Keratinocyte (primary cell): ENCODE measurements at regions not wholly inside any gene's neighbourhood (a gene's known extent, or its start where the extent isn't known, plus 50 kb on each side); places are given as distances from the start of the nearest gene placed in this dataset.

Source experiments
- DNase-seq: peaks from one replicate; pipeline ENCODE4 v3.0.0-alpha.2; 2011; ENCODE audit warnings: low read depth, missing footprints, low spot score
- FAIRE-seq: peaks from 2 replicates; lab custom pipeline; 2011; peaks lifted over from hg19 to GRCh38; lab: Jason Lieb, UNC
- H2AFZ ChIP-seq: 2 replicates; pipeline ENCODE4 v1.6.0; 2012; ENCODE audit warnings: low read length, control low read depth, inconsistent platforms; ENCODE audit not compliant: control insufficient read depth
- H3K27ac ChIP-seq: 2 replicates; pipeline ENCODE4 v1.5.1; 2011; ENCODE audit warnings: low read length; ENCODE audit not compliant: control insufficient read depth, insufficient read depth
- H3K27me3 ChIP-seq: 3 replicates; pipeline ENCODE4 v1.6.0; 2011; ENCODE audit warnings: low read length; ENCODE audit not compliant: control insufficient read depth, insufficient read depth; ENCODE audit errors: extremely low read depth
- H3K36me3 ChIP-seq, 2 experiments: 2 replicates in 1 of 2; 3 replicates in 1 of 2; pipeline ENCODE4 v1.5.1; 2011; ENCODE audit warnings: low read length in 2 of 2, mild to moderate bottlenecking in 1 of 2; ENCODE audit not compliant: control insufficient read depth in 2 of 2, insufficient read depth in 2 of 2; ENCODE audit errors: extremely low read depth in 1 of 2
- H3K4me1 ChIP-seq: 3 replicates; pipeline ENCODE4 v1.5.1; 2011; ENCODE audit warnings: low read length; ENCODE audit not compliant: control insufficient read depth, insufficient read depth; ENCODE audit errors: extremely low read depth
- H3K4me2 ChIP-seq: 3 replicates; pipeline ENCODE4 v1.6.0; 2011; ENCODE audit warnings: low read depth, low read length; ENCODE audit not compliant: control insufficient read depth, insufficient read depth; ENCODE audit errors: extremely low read depth
- H3K4me3 ChIP-seq, 3 experiments: fragments of 200-600 bp in 1 of 3; sonication (generic) in 1 of 3; 2 replicates in 2 of 3; 3 replicates in 1 of 3; pipeline ENCODE4 v1.5.1; 2011 to 2016; ENCODE audit warnings: low read length in 3 of 3, mild to moderate bottlenecking in 3 of 3, control low read depth in 2 of 3, inconsistent platforms in 1 of 3, low read depth in 1 of 3, mixed read lengths in 1 of 3, mixed run types in 1 of 3, moderate library complexity in 1 of 3; ENCODE audit not compliant: control insufficient read depth in 2 of 3, insufficient read depth in 2 of 3; ENCODE audit errors: extremely low read depth in 1 of 3
- H3K79me2 ChIP-seq: 2 replicates; pipeline ENCODE4 v1.6.0; 2012; ENCODE audit warnings: low read length; ENCODE audit not compliant: control insufficient read depth, insufficient read depth
- H3K9ac ChIP-seq: 3 replicates; pipeline ENCODE4 v1.6.0; 2011; ENCODE audit warnings: low read length; ENCODE audit not compliant: control insufficient read depth, insufficient read depth; ENCODE audit errors: extremely low read depth
- H3K9me1 ChIP-seq: 3 replicates; pipeline ENCODE4 v1.6.0; 2011; ENCODE audit warnings: low read length; ENCODE audit not compliant: control insufficient read depth, insufficient read depth; ENCODE audit errors: extremely low read depth
- H3K9me3 ChIP-seq: 2 replicates; pipeline ENCODE4 v1.5.1; 2012; ENCODE audit warnings: low read depth, low read length; ENCODE audit not compliant: control insufficient read depth
- H4K20me1 ChIP-seq: 3 replicates; pipeline ENCODE4 v1.6.0; 2011; ENCODE audit warnings: low read length; ENCODE audit not compliant: control insufficient read depth, insufficient read depth; ENCODE audit errors: extremely low read depth
- CTCF ChIP-seq, 3 experiments: IDR thresholded peaks in 1 of 3; conservative IDR thresholded peaks in 1 of 3; optimal IDR thresholded peaks in 1 of 3; 2 replicates in 2 of 3; 3 replicates in 1 of 3; pipeline versions ENCODE3 to v1.5.1; 2011; ENCODE audit warnings: low read length in 3 of 3, mild to moderate bottlenecking in 3 of 3, moderate library complexity in 2 of 3, control low read depth in 1 of 3, inconsistent platforms in 1 of 3; ENCODE audit not compliant: insufficient read depth in 2 of 3; ENCODE audit errors: extremely low read depth in 1 of 3
- EZH2 ChIP-seq: IDR thresholded peaks from one replicate; pipeline ENCODE4 v1.6.1; 2012; ENCODE audit warnings: inconsistent platforms, mild to moderate bottlenecking, low read length, moderate library complexity
- dilution Hi-C: fragments of 300-500 bp; cut with MboI; formaldehyde crosslinking; loops from one replicate; pipeline ENCODE4 v1.7.0; 2020; ENCODE audit warnings: low sequenced_read_pairs; ENCODE audit not compliant: extremely low pct_ligation_motif_present

GRCh38 chr16:59181821-59182420 is 447.8 kb upstream of the GOT2 start:
- DNase-seq (no peak), FAIRE-seq (no peak)
- dilution Hi-C loops = no loop called here
- Histone ChIP-seq H3K36me3 (no peaks in the 10 kb centered on the region), H2AFZ (no peak overlapping the region), H3K4me1 (no peaks in the 10 kb centered on the region), H4K20me1 (no peaks in the 10 kb centered on the region), H3K9ac (no peak overlapping the region), H3K79me2 (no peaks in the 10 kb centered on the region), H3K9me1 (no peaks in the 10 kb centered on the region), H3K4me2 (no peak overlapping the region), H3K9me3 (peaks cover 4% of the 10 kb centered on the region), H3K27ac (no peak overlapping the region), H3K27me3 (no peaks in the 10 kb centered on the region), H3K4me3 (no peak overlapping the region)
- TF ChIP-seq EZH2 (no peak), CTCF (optimal IDR thresholded peaks at IDR 0.05 in 1 of 3, IDR thresholded peaks at IDR 0.05 in 1 of 3, conservative IDR thresholded peaks at IDR 0.05 in 1 of 3; ENCODE audit: extremely low read depth in 1 of 3, insufficient read depth in 2 of 3, low read length in 3 of 3) (no peak)

- no peak overlapping the region for H3K4me2 ChIP-seq
- DNase-seq (no peak), FAIRE-seq (no peak)
- H3K9ac ChIP-seq = no peak overlapping the region
- no peaks in the 10 kb centered on the region for H4K20me1 ChIP-seq
- H3K36me3 ChIP-seq = no peaks in the 10 kb centered on the region
- no peaks in the 10 kb centered on the region for H3K27me3 ChIP-seq
- dilution Hi-C loops = no loop called here
- no peaks in the 10 kb centered on the region for H3K9me1 ChIP-seq
- H3K4me3 ChIP-seq = no peak overlapping the region
- no peak overlapping the region for H2AFZ ChIP-seq
- H3K79me2 ChIP-seq = no peaks in the 10 kb centered on the region
- no peak overlapping the region for H3K27ac ChIP-seq
- H3K4me1 ChIP-seq = no peaks in the 10 kb centered on the region
- H3K9me3 ChIP-seq = peaks cover 4% of the 10 kb centered on the region
- TF ChIP-seq CTCF (optimal IDR thresholded peaks at IDR 0.05 in 1 of 3, IDR thresholded peaks at IDR 0.05 in 1 of 3, conservative IDR thresholded peaks at IDR 0.05 in 1 of 3; ENCODE audit: extremely low read depth in 1 of 3, insufficient read depth in 2 of 3, low read length in 3 of 3) (no peak), EZH2 (no peak)
These were observed 446.0 kb upstream of the GOT2 start for GRCh38 chr16:59180083-59180476.
